Trophoblast cell (in vitro differentiated cells and primary cell): ENCODE measurements at regions not wholly inside any gene's neighbourhood (a gene's known extent, or its start where the extent isn't known, plus 50 kb on each side); places are given as distances from the start of the nearest gene placed in this dataset.

Experiments used
- DNase-seq, 2 donors: peaks; one replicate each; pipeline ENCODE4 v3.0.0-alpha.2; 2016
- H2AFZ ChIP-seq: 2 replicates; pipeline ENCODE4 v1.6.1; 2013; ENCODE audit warnings: low read length, moderate library complexity, mild to moderate bottlenecking; ENCODE audit not compliant: insufficient read depth, poor library complexity
- H2AK5ac ChIP-seq: 2 replicates; pipeline ENCODE4 v1.6.1; 2013; ENCODE audit warnings: mild to moderate bottlenecking, low read length
- H2BK120ac ChIP-seq: 2 replicates; pipeline ENCODE4 v1.6.1; 2013; ENCODE audit warnings: low read length, mild to moderate bottlenecking, moderate library complexity; ENCODE audit not compliant: insufficient read depth, poor library complexity
- H2BK12ac ChIP-seq: 2 replicates; pipeline ENCODE4 v1.6.1; 2013; ENCODE audit warnings: mild to moderate bottlenecking, low read length, moderate library complexity
- H2BK5ac ChIP-seq: 2 replicates; pipeline ENCODE4 v1.6.1; 2013; ENCODE audit warnings: low read length, low read depth, moderate library complexity, mild to moderate bottlenecking; ENCODE audit not compliant: poor library complexity
- H3K14ac ChIP-seq: 2 replicates; pipeline ENCODE4 v1.6.1; 2013; ENCODE audit warnings: mild to moderate bottlenecking, low read length
- H3K18ac ChIP-seq: 2 replicates; pipeline ENCODE4 v1.6.1; 2013; ENCODE audit warnings: mild to moderate bottlenecking, low read length
- H3K23ac ChIP-seq: 2 replicates; pipeline ENCODE4 v1.6.1; 2013; ENCODE audit warnings: low read length
- H3K27ac ChIP-seq: 2 replicates; pipeline ENCODE4 v1.5.1; 2013; ENCODE audit warnings: low read depth, mild to moderate bottlenecking, inconsistent platforms, low read length, moderate library complexity
- H3K27me3 ChIP-seq: 2 replicates; pipeline ENCODE4 v1.6.1; 2013; ENCODE audit warnings: inconsistent platforms, mild to moderate bottlenecking, low read length, moderate library complexity; ENCODE audit not compliant: insufficient read depth
- H3K36me3 ChIP-seq, 2 experiments: 1 replicate in 1 of 2; 2 replicates in 1 of 2; pipeline ENCODE4 v1.6.1; 2013; ENCODE audit warnings: low read length in 2 of 2, mild to moderate bottlenecking in 2 of 2, moderate library complexity in 1 of 2; ENCODE audit not compliant: insufficient read depth in 2 of 2, control insufficient read depth in 1 of 2
- H3K4ac ChIP-seq: 2 replicates; pipeline ENCODE4 v1.6.1; 2013; ENCODE audit warnings: low read depth, mild to moderate bottlenecking, low read length, moderate library complexity
- H3K4me1 ChIP-seq, 2 experiments: 1 replicate in 1 of 2; 2 replicates in 1 of 2; pipeline ENCODE4 v1.6.1; 2013; ENCODE audit warnings: low read length in 2 of 2, mild to moderate bottlenecking in 2 of 2, moderate library complexity in 1 of 2; ENCODE audit not compliant: insufficient read depth in 2 of 2, control insufficient read depth in 1 of 2
- H3K4me2 ChIP-seq: 2 replicates; pipeline ENCODE4 v1.6.1; 2013; ENCODE audit warnings: inconsistent platforms, mild to moderate bottlenecking, low read length, moderate library complexity
- H3K4me3 ChIP-seq: 2 replicates; pipeline ENCODE4 v1.5.1; 2013; ENCODE audit warnings: mild to moderate bottlenecking, low read depth, low read length, inconsistent platforms
- H3K79me1 ChIP-seq: one replicate; pipeline ENCODE4 v1.6.1; 2013; ENCODE audit warnings: low read length
- H3K79me2 ChIP-seq: 2 replicates; pipeline ENCODE4 v1.6.1; 2013; ENCODE audit warnings: low read length, mild to moderate bottlenecking; ENCODE audit not compliant: control insufficient read depth, insufficient read depth, poor library complexity
- H3K9ac ChIP-seq: 2 replicates; pipeline ENCODE4 v1.6.1; 2013; ENCODE audit warnings: mild to moderate bottlenecking, low read length
- H3K9me3 ChIP-seq: 2 replicates; pipeline ENCODE4 v1.6.1; 2013; ENCODE audit warnings: low read depth, mild to moderate bottlenecking, control low read depth, inconsistent platforms, low read length; ENCODE audit not compliant: insufficient read depth
- H4K12ac ChIP-seq: 2 replicates; pipeline ENCODE4 v1.6.1; 2013; ENCODE audit warnings: low read depth, mild to moderate bottlenecking, low read length, moderate library complexity
- H4K8ac ChIP-seq: 2 replicates; pipeline ENCODE4 v1.6.1; 2013; ENCODE audit warnings: low read depth, mild to moderate bottlenecking, low read length, moderate library complexity
- H4K91ac ChIP-seq: one replicate; pipeline ENCODE4 v1.6.1; 2013; ENCODE audit warnings: low read depth, mild to moderate bottlenecking, low read length, moderate library complexity
- WGBS: extraction: QIAGEN DNeasy Blood & Tissue Kit; methylation state at CpG from one replicate; pipeline ENCODE4 v1.1.7; 2013; ENCODE audit warnings: missing lambda C conversion rate; ENCODE audit not compliant: insufficient read length, insufficient coverage; ENCODE audit errors: extremely low coverage; 5-methylcytosine and 5-hydroxymethylcytosine counted together

- Histone ChIP-seq H3K4me1 (no peaks in the 10 kb centered on the region), H2AFZ (no peak overlapping the region), H3K9me3 (no peaks in the 10 kb centered on the region), H3K27ac (no peak overlapping the region), H4K91ac (no peak overlapping the region), H3K79me2 (no peaks in the 10 kb centered on the region), H3K23ac (no peak overlapping the region), H2BK12ac (no peak overlapping the region), H3K14ac (no peak overlapping the region), H3K27me3 (no peaks in the 10 kb centered on the region), H4K12ac (no peak overlapping the region), H3K4me2 (no peak overlapping the region), H2BK120ac (no peak overlapping the region), H3K18ac (no peak overlapping the region), H4K8ac (no peak overlapping the region), H3K79me1 (no peaks in the 10 kb centered on the region), H2AK5ac (no peak overlapping the region), H3K4me3 (no peak overlapping the region), H3K36me3 (no peaks in the 10 kb centered on the region), H3K9ac (no peak overlapping the region), H3K4ac (no peak overlapping the region), H2BK5ac (no peak overlapping the region)
- DNase-seq: no peak
- WGBS: no CpG with 5 or more reads among the region's 4 CpGs
Measured at GRCh38 chr16:60337671-60338070, 1603.6 kb upstream of the GOT2 start.

DNA sequence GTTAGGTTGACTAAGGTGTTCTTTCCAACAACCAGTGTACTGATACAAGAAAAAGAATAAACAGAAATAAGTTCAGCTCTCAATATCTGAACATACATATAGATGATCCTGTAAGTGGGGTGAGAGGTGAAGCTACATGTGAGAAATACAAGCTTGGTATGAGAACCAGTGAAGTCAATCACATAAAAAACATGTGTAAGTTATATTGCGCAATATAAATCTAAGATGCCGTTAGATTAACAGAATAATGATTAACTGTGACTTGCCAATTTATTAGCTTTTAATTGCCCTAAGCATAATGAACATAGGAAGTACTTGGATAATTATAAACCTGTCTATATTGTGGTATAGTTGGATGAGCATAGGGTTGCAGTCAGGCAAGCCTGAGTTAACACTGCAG lies 1597.1 kb upstream of the GOT2 start:
- Histone ChIP-seq H3K14ac (no peak overlapping the region), H2BK12ac (no peak overlapping the region), H4K91ac (no peak overlapping the region), H3K4me3 (no peak overlapping the region), H3K36me3 (no peaks in the 10 kb centered on the region), H3K27me3 (no peaks in the 10 kb centered on the region), H2BK120ac (no peak overlapping the region), H2BK5ac (no peak overlapping the region), H3K4me2 (no peak overlapping the region), H3K4me1 (no peaks in the 10 kb centered on the region), H4K12ac (no peak overlapping the region), H2AK5ac (no peak overlapping the region), H3K79me2 (no peaks in the 10 kb centered on the region), H3K79me1 (no peaks in the 10 kb centered on the region), H3K27ac (no peak overlapping the region), H3K18ac (no peak overlapping the region), H2AFZ (no peak overlapping the region), H3K4ac (no peak overlapping the region), H3K9ac (no peak overlapping the region), H3K23ac (no peak overlapping the region), H3K9me3 (no peaks in the 10 kb centered on the region), H4K8ac (no peak overlapping the region)
- DNase-seq: no peak
- WGBS: no CpG with 5 or more reads among the region's 2 CpGs

DNA sequence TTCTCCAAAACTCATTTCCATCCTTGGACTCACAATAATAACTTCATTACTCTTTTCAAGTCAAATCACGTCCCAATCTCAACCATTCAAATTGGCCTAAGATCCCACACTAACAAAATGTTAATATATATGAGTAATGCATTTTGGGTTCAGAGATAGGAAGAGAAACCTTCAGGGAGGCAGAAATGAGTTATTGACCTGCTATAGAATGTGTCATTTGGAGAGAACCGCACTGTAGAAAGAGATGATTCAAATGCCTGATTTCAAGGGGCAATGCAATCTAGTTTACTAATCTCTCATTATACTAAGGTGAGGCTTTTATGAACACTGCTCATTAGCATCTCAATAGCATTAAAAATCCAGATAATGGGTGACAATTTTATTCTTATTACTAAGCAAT lies 1595.0 kb upstream of the GOT2 start:
- Histone ChIP-seq H3K79me1 (no peaks in the 10 kb centered on the region), H3K79me2 (no peaks in the 10 kb centered on the region), H3K4me1 (no peaks in the 10 kb centered on the region), H3K27me3 (no peaks in the 10 kb centered on the region), H4K8ac (no peak overlapping the region), H4K91ac (no peak overlapping the region), H2BK5ac (no peak overlapping the region), H2BK12ac (no peak overlapping the region), H3K4ac (no peak overlapping the region), H3K36me3 (no peaks in the 10 kb centered on the region), H3K18ac (no peak overlapping the region), H3K23ac (no peak overlapping the region), H2AK5ac (no peak overlapping the region), H3K9me3 (no peaks in the 10 kb centered on the region), H4K12ac (no peak overlapping the region), H3K4me2 (no peak overlapping the region), H3K14ac (no peak overlapping the region), H2BK120ac (no peak overlapping the region), H3K9ac (no peak overlapping the region), H3K27ac (no peak overlapping the region), H2AFZ (no peak overlapping the region), H3K4me3 (no peak overlapping the region)
- WGBS: 100% methylated on average over 1 of the region's 2 CpGs
- DNase-seq: no peak

- no peak overlapping the region for H3K4ac ChIP-seq
- H3K14ac ChIP-seq: no peak overlapping the region
- no peak overlapping the region for H3K4me3 ChIP-seq
- H3K9ac ChIP-seq: no peak overlapping the region
- no peaks in the 10 kb centered on the region for H3K36me3 ChIP-seq
- H3K18ac ChIP-seq: no peak overlapping the region
- H2BK120ac ChIP-seq: no peak overlapping the region
- H4K12ac ChIP-seq: no peak overlapping the region
- H3K9me3 ChIP-seq: no peaks in the 10 kb centered on the region
- H3K23ac ChIP-seq: no peak overlapping the region
- no peak overlapping the region for H4K91ac ChIP-seq
- H3K79me2 ChIP-seq: no peaks in the 10 kb centered on the region
- no peak overlapping the region for H2AK5ac ChIP-seq
- no peak overlapping the region for H2BK5ac ChIP-seq
- no peaks in the 10 kb centered on the region for H3K4me1 ChIP-seq
- H3K27me3 ChIP-seq: no peaks in the 10 kb centered on the region
- WGBS: no CpG with 5 or more reads among the region's 1 CpG
- H3K79me1 ChIP-seq: no peaks in the 10 kb centered on the region
- DNase-seq: no peak
- H2AFZ ChIP-seq: no peak overlapping the region
- H4K8ac ChIP-seq: no peak overlapping the region
- H3K27ac ChIP-seq: no peak overlapping the region
- H2BK12ac ChIP-seq: no peak overlapping the region
- H3K4me2 ChIP-seq: no peak overlapping the region
Measured at GRCh38 chr16:60328152-60328551, 1594.0 kb upstream of the GOT2 start.
